HG02870 (cell line): ENCODE measurements at regions not wholly inside any gene's neighbourhood (a gene's known extent, or its start where the extent isn't known, plus 50 kb on each side); places are given as distances from the start of the nearest gene placed in this dataset.
"Not testable (repeated sequence)": the region's sequence is repeated elsewhere in the genome, so short reads cannot be mapped to it uniquely, and the experiment has no call there.

Experiments used
- ATAC-seq: cut with Tn5 transposase; IDR thresholded peaks from one replicate; pipeline ENCODE4 v1.9.1; 2021; ENCODE audit warnings: mild to moderate bottlenecking, moderate library complexity; ENCODE audit not compliant: unreplicated experiment

DNA sequence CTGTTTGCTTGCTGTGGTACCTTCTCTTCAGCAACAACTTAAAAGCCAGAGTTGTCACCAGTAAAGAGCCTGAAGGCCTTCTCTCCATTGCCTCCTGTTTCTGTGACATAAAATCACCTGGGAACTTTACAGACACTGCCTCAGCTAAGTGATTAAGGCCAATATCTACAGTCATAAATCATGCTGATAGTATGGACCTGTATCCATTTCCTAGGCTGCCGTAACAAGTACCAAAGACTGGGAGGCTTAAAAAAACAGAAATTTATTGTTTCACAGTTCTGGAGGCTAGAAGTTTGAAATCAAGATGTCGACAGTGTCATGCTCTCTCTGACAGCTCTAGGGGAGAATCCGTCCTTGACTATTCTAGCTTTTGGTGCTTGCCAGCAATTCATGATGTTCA is 108.4 kb upstream of the UNC5B start:
- no peak for ATAC-seq

DNA sequence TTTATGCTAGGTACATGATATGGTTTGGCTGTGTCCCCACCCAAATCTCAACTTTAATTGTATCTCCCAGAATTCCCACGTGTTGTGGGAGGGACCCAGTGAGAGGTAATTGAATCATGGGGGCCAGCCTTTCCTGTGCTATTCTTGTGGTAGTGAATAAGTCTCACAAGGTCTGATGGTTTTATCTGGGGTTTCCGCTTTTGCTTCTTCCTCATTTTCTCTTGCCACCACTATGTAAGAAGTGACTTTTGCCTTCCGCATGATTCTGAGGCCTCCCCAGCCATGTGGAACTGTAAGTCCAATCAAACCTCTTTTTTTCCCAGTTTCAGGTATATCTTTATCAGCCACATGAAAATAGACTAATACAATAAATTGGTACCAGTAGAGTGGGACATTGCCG is 106.2 kb upstream of the UNC5B start:
- not testable (repeated sequence) for ATAC-seq

DNA sequence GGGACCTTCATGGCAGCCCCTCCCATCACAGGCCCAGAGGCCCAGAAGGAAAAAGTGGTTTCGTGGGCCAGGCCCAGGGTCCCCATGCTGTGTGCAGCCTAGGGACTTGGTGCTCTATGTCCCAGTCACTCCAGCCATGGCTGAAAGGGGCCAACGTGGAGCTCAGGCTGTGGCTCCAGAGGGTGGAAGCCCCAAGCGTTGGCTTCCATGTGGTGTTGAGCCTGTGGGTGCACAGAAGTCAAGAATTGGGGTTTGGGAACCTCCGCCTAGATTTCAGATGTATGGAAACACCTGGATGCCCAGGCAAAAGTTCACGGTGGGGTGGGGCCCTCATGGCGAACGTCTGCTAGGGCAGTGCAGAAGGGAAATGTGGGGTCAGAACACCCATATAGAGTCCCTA is 105.3 kb upstream of the UNC5B start:
- not testable (repeated sequence) for ATAC-seq

DNA sequence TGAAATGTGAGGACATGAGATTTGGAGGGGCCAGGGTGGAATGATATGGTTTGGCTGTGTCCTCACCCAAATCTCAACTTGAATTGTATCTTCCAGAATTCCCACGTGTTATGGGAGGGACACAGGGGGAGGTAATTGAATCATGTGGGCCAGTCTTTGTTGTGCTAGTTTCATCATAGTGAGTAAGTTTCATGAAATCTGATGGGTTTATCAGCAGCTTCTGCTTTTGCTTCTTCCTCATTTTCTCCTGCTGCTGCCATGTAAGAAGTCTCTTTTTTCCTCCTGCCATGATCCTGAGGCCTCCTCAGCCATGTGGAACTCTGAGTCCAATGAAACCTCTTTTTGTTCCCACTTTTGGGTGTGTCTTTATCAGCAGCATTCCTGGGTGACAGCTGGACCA is 104.3 kb upstream of the UNC5B start:
- not testable (repeated sequence) for ATAC-seq

DNA sequence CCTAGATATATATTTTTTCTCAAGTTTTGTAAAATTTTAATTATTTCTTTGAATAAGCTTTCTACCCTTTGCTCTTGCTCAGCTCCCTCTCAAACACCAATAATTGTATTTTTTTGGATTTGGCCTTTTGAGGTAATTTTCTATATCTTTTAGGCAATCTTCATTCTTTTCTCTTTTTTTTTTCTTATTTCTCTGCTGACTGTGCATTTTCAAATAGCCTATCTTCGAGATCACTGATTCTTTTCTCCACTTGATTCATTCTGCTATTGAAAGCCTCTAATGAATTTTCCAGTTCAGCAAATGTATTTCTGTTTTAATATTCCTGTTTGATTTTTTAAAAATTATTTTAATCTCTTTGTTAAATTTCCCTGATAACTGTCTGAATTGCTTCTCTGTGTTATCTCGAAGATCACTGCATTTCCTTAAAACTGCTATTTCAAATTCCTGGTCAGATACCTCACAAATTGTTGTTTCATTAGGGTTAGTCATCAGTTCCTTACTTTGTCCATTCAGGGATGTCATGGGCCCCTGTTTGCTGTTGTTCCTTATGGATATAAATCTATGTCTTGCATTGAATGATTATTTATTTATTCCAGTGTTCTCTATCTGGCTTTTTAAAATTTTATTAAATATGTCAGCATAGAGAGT is 100.1 kb upstream of the UNC5B start:
- ATAC-seq: no peak

DNA sequence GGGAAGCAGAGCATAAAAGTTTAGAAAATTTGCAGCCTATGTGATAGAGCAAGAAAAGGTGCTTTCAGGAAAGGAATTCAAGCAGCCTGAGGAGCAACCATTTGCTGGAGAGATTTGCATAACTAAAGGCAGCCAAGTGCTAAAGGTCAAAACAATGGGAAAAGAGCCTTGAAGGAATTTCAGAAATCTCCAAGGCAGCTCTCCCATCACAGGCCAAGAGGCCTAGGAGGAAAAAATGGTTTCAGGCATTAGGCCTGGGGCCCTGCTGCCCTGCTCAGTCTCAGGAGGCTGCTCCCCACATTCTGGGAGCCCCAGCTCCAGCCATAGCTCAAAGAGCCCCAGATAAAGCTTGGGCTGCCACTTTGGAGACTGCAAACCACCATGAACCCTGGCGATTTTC is 95.9 kb upstream of the UNC5B start:
- ATAC-seq: no peak

DNA sequence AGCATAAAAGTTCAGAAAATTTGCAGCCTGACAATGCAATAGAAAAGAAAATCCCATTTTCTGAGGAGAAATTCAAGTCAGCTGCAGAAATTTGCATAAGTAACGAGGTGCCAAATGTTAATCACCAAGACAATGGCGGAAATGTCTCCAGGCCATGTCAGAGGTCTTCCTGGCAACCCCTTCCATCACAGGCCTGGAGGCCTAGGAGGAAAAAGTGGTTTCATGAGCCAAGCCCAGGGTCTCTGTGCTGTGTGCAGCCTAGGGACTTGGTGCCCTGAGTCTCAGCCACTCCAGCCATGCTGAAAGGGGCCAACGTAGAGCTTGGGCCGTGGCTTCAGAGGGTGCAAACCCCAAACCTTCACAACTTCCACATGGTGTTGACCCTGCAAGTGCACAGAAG is 94.8 kb upstream of the UNC5B start:
- ATAC-seq: not testable (repeated sequence)

DNA sequence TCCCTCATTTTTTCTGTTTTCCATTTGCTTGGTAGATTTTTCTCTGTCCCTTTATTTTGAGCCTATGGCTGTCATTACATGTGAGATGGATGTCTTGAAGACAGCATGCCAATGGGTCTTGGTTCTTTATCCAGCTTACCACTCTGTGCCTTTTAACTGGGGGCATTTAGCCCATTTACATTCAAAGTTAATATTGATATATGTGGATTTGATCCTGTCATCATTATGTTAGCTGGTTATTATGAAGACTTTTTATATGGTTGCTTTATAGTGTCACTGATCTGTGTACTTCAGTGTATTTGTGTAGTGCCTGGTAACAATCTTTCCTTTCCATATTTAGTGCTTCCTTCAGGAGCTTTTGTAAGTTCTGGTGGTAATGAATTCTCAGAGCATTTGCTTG is 89.3 kb upstream of the UNC5B start:
- no peak for ATAC-seq

DNA sequence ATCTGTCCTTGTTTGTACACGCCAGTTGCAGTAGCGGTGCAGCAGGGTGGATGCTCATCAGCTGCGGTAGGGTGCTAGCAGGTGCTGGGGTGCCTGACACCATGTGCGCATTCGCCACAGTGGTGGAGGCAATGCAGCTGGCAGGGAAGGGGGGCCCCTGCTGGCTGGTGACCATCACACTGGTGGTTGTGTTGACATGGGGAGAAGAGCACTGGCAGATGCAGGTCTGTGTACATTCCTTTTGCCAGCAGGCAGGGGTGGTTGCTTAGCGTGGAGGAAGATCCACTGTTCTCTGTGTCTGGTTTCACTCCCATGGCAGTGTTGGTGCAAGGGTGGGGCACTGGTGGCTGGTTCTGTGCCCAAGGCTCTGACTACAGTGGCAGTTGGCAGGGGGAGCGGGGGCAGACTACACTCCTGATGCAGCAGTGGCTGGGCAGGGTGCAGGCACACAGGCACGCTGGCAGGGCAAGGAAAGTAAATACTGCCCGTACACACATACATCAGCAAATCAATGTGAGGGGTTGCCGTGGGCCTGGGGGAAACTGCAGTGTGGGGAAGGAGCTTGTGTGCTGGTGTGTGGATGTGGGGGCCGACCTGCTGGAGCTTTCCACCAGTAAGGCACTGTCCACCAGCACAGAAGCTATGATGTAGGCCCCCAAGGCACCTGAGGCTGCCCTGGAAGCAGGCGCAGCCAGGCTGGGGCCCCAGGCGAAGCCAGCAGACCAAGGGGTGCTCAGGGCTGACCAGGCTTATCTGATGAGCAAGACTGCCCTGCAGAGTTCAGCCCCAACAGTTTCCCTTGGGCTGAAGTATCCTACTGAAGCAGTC is 87.2 kb upstream of the UNC5B start:
- ATAC-seq: no peak

DNA sequence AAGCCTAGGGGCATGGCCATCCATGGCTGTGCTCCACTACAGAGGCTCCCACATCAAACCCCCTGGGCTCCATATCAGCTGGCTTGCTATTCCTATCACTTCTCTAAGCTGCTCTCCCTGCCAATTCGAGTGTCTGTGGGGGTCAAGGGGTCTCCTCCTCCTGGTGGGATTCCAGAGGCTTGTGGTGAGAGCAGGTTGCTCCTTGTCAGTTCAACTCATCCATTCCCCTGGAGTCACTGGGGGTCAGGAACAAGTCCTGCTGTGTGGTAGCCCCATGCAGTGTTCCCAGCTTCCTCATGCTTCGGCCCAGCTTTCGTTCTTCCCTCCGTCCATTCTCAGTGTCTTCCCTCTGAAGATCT is 86.6 kb upstream of the UNC5B start:
- ATAC-seq: no peak

DNA sequence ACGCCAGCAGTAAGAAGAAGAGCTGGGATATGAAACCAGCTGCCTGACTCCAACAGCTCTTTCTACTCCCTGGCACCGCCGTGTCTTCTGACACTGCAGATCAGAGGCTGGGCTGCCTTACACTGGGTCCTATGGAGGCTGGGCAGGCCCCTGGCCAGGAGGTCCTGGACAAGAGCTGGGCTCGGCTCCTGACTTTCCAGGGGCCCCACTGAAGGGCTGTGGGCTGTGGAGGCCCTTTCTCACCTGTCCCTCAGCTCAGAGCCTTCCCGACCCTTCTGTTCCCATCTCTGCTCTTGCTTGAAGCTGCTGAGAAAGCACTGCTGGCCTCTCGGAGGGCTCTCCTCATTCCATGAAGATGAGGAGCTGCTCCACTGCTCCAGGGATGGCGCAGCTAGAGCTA is 85.9 kb upstream of the UNC5B start:
- no peak for ATAC-seq

DNA sequence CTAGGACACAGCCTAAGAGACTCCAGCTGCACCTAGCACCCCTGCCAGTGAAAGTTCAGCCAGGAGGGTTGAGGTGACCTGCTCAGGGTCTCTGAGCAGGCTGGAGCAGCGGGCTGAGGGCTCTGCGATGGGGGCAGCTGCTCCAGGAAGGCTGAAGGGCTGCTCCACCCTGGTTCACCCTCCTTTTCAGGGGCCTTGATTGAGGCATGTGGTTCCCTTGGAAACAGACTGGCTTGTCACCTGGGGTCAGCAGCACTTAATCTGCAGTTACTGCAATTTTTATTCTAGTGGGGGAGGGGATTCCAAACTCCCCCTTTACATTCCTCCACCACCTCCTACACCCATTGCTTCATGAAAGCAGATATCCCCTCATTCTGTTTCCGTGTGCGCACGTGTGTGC is 85.3 kb upstream of the UNC5B start:
- ATAC-seq: no peak

DNA sequence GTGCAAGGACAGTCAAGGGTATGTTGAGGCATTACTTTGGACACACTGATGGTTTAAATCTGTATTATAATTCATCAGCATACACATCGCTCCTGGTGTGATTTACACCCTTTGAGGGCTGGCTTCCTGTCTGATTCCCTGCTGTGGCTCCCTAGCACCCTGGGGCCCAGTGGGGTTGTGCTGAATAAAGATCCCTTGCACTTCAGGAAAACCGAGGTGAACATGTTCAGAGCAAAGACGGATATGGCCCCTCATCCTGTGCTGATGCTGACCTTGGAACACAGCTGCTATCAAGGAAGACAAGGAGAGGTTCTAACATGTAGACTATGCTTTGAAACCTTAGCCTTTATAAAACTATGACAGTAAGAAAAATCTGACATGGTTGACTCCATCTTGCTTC is 84.6 kb upstream of the UNC5B start:
- no peak for ATAC-seq

DNA sequence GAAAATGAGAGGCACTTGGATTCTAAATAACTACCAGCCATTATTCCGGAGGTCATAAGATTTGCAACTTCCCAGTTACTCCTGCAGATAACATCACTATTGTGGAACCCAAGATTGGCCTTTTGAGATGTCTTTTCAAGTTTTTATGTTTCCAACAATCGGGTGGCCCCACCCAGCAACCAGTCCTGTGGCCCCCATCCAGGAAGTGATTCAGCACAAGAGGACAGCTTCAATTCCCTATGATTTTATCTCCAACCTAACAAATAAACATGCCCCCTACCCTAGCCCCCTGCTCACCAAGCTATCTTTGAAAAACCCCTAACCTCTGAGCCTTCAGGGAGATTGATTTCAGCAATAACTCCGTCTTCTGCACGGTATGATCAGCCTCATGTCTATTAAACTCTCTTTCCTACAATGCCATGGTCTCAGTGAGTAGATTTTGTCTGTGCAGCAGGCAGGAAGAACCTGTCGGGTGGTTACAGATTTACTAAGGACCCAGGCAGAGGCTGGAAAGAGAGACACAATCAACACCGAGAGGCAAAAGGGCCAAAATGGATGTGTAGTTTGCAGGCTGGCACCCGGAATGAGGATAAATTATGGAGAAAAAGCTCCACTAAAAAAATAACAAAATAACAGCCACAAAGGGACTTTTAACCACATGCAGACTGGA is 83.9 kb upstream of the UNC5B start:
- ATAC-seq: no peak

DNA sequence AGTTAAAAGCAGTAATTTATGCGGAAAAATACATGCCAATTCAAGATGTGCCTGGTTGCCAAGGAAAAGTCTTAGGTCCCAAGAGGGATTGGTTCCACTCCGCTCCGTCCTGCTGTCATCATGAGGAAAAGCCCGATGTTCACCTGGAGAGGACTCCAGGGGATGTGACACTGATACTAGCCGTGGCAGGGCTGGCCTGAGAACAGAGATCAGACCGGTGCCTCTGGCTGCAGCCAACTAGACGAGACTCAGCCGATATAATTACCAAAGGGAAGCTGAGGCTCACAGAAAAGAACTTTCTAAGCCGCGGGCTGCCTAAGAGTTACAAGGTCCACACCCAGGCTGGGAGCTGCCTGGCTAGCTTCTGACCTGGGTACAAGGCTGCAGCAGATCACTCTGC is 81.3 kb upstream of the UNC5B start:
- ATAC-seq: no peak

DNA sequence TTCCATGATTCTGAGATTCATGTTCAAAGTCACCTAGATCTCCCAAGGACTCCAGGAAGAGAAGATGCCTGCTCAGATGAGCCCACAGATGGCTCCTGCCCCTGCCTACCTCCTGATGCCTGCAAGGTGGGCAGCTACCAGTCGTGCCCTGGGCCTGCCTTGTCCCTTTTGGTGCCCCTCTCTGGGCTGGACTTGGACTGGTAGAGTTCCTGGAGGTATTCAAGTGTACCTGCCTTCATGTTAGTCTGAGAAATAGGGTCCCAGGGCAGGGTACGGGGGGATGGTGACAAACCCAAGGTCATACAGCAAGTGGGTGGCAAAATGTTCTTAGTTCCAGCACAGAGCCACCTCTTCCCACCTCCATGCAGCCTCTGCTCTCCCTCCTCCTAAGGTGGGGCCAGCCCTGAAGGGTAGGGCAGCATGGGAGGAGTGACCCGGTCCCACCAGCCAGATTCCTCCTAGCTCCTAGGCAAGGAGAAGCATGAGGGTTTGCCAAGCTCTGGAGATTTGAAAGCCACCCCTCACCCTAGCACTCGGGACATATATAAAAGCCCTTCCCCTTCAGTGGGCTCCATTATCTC is 80.8 kb upstream of the UNC5B start:
- no peak for ATAC-seq

DNA sequence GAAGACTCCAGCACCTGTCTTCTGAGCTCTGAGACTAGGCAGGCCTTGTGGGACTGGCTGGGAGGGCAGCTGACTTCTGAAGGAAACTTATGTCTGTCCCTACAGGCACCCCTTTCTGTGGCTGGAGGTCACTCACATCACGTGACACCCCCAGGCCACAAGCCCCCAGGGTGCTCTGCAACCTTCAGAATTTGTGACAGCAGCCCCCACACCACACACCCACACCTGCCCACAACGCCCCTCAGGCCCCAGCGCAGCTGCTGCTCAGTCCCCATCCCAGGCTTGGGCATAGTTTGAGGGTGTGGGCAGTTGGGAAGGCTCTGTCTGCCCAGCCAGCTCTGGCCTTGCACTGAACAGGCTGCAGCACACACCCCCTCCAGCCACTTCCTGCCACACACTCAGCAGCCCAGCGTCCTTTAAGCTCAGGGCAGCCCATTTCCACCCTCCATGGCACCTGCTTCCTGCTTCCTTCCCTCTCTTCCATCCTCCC is 80.0 kb upstream of the UNC5B start:
- no peak for ATAC-seq

DNA sequence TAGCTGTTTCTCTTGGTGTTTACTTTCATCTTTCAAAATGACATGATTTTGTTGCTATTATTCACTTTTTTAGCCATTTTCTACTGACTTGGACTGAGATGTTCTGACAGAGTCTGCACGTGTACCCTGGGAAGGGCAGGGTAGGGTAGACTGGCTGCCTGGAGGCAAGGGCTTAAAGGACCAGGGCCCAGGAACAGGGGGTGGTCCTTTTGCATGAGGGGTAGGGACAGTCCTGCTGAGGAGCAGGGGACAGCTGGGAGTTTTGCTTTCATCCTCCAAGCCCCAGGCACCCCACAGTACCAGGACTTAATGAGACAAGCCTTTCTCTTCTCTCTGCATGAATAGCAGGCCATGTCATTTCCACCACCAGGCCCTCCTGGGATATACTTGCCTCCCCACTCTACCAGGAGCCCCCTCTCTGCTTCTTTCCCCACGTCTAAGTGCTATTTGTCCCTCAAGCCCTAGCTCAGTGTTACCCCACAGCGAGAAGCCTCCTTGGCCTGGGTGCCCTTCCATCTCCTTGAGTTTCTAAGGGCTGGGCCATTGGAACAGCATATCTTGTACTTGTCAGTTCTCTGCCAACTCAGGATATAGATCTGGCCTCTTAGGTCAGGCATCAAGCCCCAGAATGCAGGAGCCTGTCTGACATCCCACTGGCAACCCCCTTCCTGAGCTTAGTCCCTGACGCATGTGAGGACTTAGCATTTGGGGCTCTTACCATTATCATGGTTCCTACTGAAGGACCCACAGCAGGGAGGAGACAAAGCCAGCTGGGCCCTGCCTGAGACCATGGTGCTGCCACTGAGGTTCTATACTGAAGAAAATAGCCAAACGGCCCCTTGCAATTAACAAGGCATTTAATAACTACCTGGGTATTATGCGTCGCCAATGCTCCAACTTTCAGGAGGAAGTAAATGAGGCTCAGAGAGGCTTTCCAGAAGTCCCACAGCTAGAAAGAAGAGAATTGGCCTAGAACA is 78.4 kb upstream of the UNC5B start:
- ATAC-seq: no peak

DNA sequence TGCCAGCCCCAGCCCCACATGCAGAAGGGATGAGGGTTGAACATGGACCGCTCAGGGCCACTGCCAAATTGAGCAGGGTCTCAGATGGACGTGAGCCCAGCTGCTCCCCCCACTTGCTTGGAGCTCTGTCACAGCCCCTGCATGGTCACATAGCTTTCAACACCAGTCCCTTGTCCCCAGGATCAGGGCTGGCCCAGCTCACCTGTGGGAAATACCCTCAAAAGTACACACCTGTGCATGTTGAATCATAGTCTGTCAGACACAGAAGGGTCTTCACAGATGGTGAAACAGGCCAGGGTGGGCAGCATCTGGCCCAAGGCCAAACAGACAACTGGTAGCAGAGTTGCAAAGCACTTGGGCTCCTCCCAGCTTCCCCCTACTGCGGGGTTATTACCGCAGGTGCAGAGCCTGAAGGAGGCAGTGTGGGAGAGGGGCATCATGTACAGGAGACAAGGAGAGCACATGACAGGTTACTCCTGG is 77.6 kb upstream of the UNC5B start:
- ATAC-seq: no peak

DNA sequence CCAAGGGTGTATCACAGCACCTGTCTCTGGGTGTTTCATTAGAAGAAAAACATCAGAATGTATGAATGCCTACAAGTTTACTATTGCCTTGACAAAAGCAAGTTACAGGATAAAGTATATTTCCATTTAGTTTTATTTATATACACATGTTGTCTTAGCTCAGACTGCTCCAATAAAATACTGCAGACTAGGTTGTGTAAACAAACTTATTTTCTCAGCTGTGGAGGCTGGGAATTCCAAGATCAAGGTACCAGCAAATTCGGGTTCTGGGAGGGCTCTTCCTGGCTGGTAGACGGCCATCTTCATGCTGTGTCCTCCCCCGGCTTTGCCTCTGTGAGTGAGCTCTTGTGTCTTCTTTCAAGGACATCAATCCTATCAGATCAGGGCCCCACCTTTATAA is 77.1 kb upstream of the UNC5B start:
- no peak for ATAC-seq
